NCI-H2029 treated with DMSO at 0.1 percent for 48 hours (cell line): ENCODE measurements at regions not wholly inside any gene's neighbourhood (a gene's known extent, or its start where the extent isn't known, plus 50 kb on each side); places are given as distances from the start of the nearest gene placed in this dataset.

ENCODE experiments used
- DNase-seq: peaks from one replicate; lab custom pipeline; 2025; lab: John Stamatoyannopoulos, UW

- DNase-seq = peak; percentile 20
These were observed 226.9 kb upstream of the CRY1 start for GRCh38 chr12:107320033-107320928.

- peak; percentile 9 for DNase-seq
These were observed 227.7 kb upstream of the CRY1 start for GRCh38 chr12:107320929-107321631.

GRCh38 chr12:107322063-107322462 lies 228.7 kb upstream of the CRY1 start:
- no peak for DNase-seq

DNA sequence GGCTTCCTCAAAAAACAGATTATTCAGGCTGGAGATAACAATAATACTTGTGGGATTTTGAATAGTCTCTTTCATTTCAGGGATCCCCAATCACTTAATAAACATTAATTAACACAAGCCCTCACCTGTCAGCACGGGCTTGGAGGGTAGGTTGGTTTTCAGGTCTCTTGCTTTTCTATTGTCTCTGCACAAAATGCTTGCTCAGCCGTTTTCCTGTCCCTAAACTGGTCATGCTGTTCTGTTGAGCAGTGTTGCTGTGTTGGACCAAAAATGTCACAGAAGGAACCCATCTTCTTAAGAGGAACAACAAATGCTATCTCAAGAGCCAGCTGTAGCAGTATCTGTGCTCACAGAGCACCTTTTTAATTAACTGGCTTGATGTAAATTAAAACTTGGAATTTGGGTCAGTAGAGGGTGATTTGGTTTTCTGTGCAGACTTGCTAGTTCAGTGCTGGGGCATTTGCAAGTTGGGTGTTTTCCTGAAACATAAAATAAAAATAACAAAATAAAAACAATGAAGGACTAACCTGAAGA lies 231.8 kb upstream of the CRY1 start:
- DNase-seq = no peak

GRCh38 chr12:107326237-107326636 lies 232.9 kb upstream of the CRY1 start:
- no peak for DNase-seq

GRCh38 chr12:107327651-107328182 lies 234.4 kb upstream of the CRY1 start:
- DNase-seq = no peak

GRCh38 chr12:107328442-107329133 lies 235.2 kb upstream of the CRY1 start:
- no peak for DNase-seq

GRCh38 chr12:107329569-107330324 lies 236.4 kb upstream of the CRY1 start:
- no peak for DNase-seq

- no peak for DNase-seq
These were observed 237.6 kb upstream of the CRY1 start for GRCh38 chr12:107330831-107331431.

DNA sequence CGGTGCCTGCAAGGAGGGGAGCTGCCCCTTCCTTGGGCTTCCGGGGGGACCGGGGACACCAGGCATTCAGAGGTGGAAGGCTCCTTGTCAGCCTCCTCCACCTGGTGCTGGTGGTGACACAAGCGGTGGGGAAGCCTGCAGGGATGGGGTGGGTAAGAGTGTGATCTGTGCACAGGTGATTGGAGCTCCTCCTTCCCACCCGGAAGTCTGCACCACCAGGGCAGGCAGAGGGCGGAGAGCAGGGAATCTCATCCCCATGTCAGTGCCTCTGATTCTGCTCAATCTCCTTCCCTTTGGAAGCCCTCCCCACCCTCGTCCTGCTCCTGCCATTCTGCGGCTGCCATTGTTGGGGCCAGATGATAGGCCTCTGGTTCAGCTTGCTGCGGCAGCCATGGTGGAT lies 238.1 kb upstream of the CRY1 start:
- DNase-seq = no peak

DNA sequence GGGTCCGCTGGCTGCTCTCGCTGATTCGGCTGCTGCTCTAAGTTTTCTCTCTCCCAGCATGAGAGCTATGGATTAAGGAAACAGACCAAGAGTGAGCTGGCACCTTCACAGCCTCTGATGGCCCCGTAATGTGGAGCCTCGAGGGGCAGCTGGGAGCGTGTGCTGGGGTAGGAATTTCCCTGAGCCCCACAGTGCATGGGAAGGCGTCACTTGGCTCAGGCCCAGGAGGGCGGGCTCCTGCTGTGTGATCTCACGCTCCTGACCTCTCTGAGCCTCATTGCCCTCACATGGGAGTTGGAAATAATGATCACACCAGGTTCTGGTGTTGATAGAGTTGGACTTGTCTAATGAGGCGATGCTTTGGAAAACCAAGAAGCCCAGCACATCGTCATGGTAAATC lies 238.6 kb upstream of the CRY1 start:
- no peak for DNase-seq

DNA sequence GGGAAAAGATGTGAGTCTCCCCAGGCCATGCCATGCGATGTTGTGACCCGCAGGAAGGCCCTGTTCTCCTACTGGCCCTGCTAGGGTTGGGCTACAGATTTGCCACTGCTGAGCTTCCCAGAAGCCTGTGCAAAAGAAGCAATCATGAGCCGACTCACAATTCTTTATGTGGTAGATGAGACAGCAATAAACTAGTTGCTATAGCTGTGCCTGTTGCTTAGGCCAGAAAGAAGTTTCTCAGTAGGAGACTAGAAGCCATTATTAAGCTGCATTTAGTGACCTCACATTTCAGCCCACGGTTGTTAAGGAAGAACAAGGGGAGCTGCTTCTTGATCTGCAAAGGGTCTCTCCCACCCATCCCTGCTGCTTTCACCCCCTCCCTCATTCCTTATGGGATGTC lies 239.4 kb upstream of the CRY1 start:
- DNase-seq = no peak

DNA sequence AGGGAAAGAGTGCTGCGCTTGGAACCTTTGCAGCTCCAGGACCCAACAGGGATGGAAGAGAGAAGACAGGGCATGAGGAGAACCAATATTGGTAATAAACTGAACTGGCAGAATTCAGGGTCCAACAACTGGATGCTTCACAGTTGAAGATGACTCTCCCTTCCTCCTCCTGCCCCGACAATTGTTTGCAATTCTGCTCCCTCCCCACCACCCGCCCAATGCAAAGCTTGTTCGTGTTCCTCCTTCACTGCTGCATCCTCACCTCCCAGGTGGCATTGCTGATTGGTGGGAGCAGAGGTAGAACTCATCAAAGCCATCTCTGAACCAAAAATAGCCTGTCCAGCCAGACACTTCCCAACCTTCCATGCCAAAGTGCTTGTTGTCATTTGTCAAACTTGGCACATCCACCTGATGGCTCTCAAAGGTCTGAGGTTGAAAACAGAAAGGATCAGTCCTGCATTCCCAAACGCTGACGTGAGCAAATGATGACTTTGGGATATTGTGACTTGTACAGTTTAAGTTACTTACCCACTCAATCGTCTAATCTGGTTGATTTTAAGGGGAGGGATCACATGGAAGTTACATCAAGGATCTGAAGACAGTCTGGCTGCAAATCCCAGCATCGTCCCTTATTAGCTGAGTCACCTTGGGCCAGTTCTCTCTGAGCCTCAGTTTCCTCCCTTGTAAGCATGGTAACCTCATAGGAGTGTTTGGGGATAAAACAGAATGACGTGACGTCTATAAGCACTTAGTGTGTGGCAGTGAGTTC lies 242.6 kb upstream of the CRY1 start:
- no peak for DNase-seq

GRCh38 chr12:107336695-107337094 lies 243.3 kb upstream of the CRY1 start:
- DNase-seq = no peak

DNA sequence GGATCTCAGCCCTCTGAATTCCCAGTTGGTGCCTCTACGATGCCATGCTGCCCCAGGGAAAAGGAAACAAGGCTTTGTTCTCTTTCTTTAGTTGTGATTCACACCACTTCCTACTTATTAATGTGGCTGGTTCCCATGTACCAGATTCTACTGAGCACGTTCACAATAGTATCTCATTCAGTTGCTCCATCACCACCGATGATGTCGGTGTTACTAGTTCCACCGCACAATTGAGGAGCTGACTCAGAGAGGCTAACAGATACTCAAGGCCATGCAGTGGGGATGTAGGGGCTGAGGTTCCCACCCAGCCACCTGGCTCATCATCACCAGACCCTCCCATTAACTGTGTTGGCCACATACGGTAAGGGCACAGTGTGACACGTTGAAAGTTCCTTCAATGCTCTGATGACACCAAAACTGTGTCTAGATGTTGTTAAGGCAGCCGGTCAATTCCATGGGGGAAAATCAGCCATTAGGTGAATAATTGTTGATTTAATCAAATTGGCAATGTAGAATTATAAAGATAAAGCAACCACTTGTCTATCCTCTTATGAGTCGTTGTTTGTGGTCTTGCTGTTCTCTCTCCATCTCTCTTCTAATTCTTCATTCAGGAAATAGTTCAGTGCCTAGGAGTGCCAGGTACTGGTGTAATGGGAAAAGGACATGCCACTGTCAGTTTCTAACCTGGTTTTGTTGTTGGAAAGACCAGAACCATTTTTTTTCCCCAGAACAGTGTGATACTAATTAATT lies 244.2 kb upstream of the CRY1 start:
- DNase-seq = no peak

GRCh38 chr12:107339487-107339886 lies 246.1 kb upstream of the CRY1 start:
- no peak for DNase-seq

DNA sequence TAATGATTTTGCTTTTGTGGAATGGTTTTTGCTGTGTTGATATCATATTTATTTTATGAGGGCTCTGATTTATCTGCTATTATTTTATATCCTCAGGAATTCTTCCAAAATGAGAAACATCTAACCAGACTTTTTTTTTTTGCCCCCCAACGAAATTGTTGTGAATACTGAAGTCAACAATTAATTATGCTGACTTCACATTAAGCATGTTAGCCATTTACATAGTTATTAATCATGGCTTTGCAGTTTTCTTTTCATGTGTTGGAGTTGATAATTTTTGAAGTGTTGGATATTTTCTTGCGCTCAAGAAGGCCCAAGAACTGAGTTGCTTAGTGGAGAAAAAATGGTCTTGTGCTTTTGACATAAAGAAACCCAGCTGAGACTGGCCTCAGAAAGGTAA lies 246.6 kb upstream of the CRY1 start:
- no peak for DNase-seq

- no peak for DNase-seq
These were observed 247.5 kb upstream of the CRY1 start for GRCh38 chr12:107340898-107341297.

DNA sequence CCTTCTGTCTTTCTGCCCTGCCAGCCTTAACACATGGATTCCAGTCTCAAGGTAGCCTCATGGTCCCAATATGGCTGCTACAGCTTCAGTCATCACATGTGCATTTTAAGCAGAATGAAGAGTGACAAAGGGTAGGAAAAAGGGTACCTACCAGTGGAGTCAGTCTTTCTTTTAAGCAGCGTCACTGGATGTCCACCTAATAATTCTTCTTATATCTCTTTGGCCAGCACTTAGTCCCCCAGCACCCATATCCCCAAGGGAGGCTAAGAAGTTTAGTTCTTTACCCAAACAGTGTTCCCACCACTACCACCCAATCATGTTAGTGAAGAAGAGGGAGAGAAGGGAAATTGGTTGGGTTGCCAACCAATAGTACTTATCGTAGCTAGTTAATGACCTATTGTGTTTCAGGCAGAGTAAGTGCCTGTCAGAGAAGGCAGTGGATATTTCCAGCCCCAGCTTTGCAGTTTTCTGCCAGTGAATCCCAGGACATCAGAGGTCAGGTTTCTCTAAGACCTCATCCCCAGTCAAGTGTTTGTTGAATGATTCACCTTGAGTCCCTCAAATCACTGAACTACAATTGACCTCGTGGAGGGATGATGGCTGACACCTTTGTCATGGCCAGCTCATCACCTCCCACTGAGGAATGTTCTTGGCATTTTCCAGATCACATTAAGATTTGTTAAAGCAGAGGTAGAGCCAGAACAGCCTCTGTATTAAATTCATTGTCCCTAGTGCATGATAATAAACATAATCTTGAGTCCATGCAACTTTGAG lies 250.9 kb upstream of the CRY1 start:
- DNase-seq = no peak
